OCI-LY7 (cell line): ENCODE measurements at regions not wholly inside any gene's neighbourhood (a gene's known extent, or its start where the extent isn't known, plus 50 kb on each side); places are given as distances from the start of the nearest gene placed in this dataset.

Experiments used
- BruUV-seq: library from RNA; stranded (reverse); fragments of 400-500 nt; replicated peaks from 2 replicates; lab custom pipeline; 2021; lab: Mats Ljungman, UMichigan
- CTCF ChIA-PET: fragments of 300-600 bp; sonication (Branson Sonifier 250); formaldehyde crosslinking; loops from one replicate; lab custom pipeline; 2022; ENCODE audit warnings: antibody characterized with exemption; ENCODE audit not compliant: unreplicated experiment; lab: Charles Lee
- POLR2A ChIA-PET: fragments of 300-600 bp; sonication (Branson Sonifier 250); formaldehyde crosslinking; loops from one replicate; lab custom pipeline; 2022; ENCODE audit warnings: antibody characterized with exemption; lab: Charles Lee
- DNase-seq: peaks from one replicate; pipeline ENCODE4 v3.0.0-alpha.2; 2015; ENCODE audit warnings: low spot score
- H2AFZ ChIP-seq: fragments of 200-600 bp; sonication (generic), shearing (Covaris generic); 2 replicates; pipeline ENCODE4 v1.6.1; 2014; ENCODE audit warnings: mild to moderate bottlenecking, antibody characterized with exemption, low read length, moderate library complexity
- H3K27ac ChIP-seq: fragments of 200-600 bp; sonication (generic); 2 replicates; pipeline ENCODE4 v1.5.1; 2014; ENCODE audit warnings: mixed run types, low read depth, mild to moderate bottlenecking, moderate library complexity, low read length, inconsistent platforms; ENCODE audit not compliant: poor library complexity, severe bottlenecking
- H3K36me3 ChIP-seq: fragments of 200-600 bp; sonication (generic); 2 replicates; pipeline ENCODE4 v1.6.1; 2014; ENCODE audit warnings: mild to moderate bottlenecking, antibody characterized with exemption, low read length, moderate library complexity, mixed read lengths; ENCODE audit not compliant: insufficient read depth
- H3K4me1 ChIP-seq: fragments of 200-600 bp; sonication (generic); 2 replicates; pipeline ENCODE4 v1.5.1; 2014; ENCODE audit warnings: mild to moderate bottlenecking, low read length; ENCODE audit not compliant: insufficient read depth, poor library complexity, severe bottlenecking
- H3K4me2 ChIP-seq: fragments of 200-600 bp; sonication (generic); 2 replicates; pipeline ENCODE4 v1.6.1; 2014; ENCODE audit warnings: mild to moderate bottlenecking, low read length
- H3K4me3 ChIP-seq: fragments of 200-600 bp; sonication (generic); 2 replicates; pipeline ENCODE4 v1.5.1; 2014; ENCODE audit warnings: mild to moderate bottlenecking, low read depth, low read length; ENCODE audit not compliant: poor library complexity, severe bottlenecking
- H3K79me2 ChIP-seq: fragments of 200-600 bp; sonication (generic); 2 replicates; pipeline ENCODE4 v1.6.1; 2016; ENCODE audit warnings: low read depth, mild to moderate bottlenecking, low read length, moderate library complexity, mixed read lengths; ENCODE audit not compliant: insufficient read depth
- H3K9me2 ChIP-seq: fragments of 200-600 bp; sonication (generic); 2 replicates; pipeline ENCODE4 v1.6.1; 2016; ENCODE audit warnings: mild to moderate bottlenecking, low read length, mixed read lengths; ENCODE audit not compliant: insufficient read depth
- H3K9me3 ChIP-seq: fragments of 200-600 bp; sonication (generic); 2 replicates; pipeline ENCODE4 v1.6.1; 2014; ENCODE audit warnings: mild to moderate bottlenecking, mixed run types, low read length, mixed read lengths
- H4K20me1 ChIP-seq: fragments of 200-600 bp; sonication (generic); 2 replicates; pipeline ENCODE4 v1.6.1; 2014; ENCODE audit warnings: mild to moderate bottlenecking, antibody characterized with exemption, low read length, moderate library complexity, mixed read lengths; ENCODE audit not compliant: insufficient read depth
- EZH2phosphoT487 ChIP-seq: fragments of 200-600 bp; sonication (generic); IDR thresholded peaks from 2 replicates; pipeline ENCODE4 v1.6.1; 2018; ENCODE audit warnings: low read depth, borderline replicate concordance, mild to moderate bottlenecking, mixed run types, antibody characterized with exemption, low read length, moderate library complexity, mixed read lengths
- intact Hi-C: fragments of 100-400 bp; cut with micrococcal nuclease; formaldehyde crosslinking; loops from one replicate; pipeline ENCODE4 v1.10.0; 2022; ENCODE audit not compliant: unreplicated experiment
- TF ChIP-seq, protein P1 (sequence below): fragments of 200-600 bp; sonication (generic); conservative IDR thresholded peaks from 2 replicates; pipeline ENCODE4 v1.5.1; 2014; ENCODE audit warnings: mild to moderate bottlenecking, antibody characterized with exemption, low read length, moderate library complexity, mixed read lengths

DNA sequence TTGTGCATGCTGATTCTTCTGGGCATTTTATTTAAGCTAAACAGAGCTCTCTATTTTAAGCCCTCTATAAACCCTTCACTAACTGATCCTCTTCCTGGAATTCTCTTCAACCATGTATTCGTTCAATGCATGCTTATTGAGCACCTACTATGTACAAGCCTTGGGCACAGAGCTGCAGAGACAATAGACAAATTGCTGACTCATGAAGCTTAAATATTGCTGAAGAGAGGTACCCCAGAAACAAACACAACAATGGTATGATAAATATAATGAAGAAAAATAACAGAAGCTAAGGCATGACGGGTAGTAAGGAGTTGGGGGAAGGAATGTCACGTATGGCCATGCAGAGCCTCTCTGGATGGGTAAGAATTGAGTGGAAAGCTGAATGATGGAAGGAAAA lies 222.2 kb downstream of the PPARGC1A start:
- DNase-seq = no peak
- ChIA-PET CTCF (no interaction called here), POLR2A (no interaction called here)
- Histone ChIP-seq H3K9me3 (no peaks in the 10 kb centered on the region), H3K4me1 (no peaks in the 10 kb centered on the region), H3K79me2 (no peaks in the 10 kb centered on the region), H3K27ac (no peak overlapping the region), H3K9me2 (no peaks in the 10 kb centered on the region; the same call in 1 of the 2 replicates), H3K4me3 (no peak overlapping the region), H4K20me1 (no peaks in the 10 kb centered on the region), H3K4me2 (no peak overlapping the region), H2AFZ (no peak overlapping the region), H3K36me3 (no peaks in the 10 kb centered on the region)
- no TSS peak for BruUV-seq
- intact Hi-C loops = no loop called here
- no peak for TF ChIP-seq EZH2phosphoT487
- TF ChIP-seq, protein P1, sequence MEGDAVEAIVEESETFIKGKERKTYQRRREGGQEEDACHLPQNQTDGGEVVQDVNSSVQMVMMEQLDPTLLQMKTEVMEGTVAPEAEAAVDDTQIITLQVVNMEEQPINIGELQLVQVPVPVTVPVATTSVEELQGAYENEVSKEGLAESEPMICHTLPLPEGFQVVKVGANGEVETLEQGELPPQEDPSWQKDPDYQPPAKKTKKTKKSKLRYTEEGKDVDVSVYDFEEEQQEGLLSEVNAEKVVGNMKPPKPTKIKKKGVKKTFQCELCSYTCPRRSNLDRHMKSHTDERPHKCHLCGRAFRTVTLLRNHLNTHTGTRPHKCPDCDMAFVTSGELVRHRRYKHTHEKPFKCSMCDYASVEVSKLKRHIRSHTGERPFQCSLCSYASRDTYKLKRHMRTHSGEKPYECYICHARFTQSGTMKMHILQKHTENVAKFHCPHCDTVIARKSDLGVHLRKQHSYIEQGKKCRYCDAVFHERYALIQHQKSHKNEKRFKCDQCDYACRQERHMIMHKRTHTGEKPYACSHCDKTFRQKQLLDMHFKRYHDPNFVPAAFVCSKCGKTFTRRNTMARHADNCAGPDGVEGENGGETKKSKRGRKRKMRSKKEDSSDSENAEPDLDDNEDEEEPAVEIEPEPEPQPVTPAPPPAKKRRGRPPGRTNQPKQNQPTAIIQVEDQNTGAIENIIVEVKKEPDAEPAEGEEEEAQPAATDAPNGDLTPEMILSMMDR = no peak

DNA sequence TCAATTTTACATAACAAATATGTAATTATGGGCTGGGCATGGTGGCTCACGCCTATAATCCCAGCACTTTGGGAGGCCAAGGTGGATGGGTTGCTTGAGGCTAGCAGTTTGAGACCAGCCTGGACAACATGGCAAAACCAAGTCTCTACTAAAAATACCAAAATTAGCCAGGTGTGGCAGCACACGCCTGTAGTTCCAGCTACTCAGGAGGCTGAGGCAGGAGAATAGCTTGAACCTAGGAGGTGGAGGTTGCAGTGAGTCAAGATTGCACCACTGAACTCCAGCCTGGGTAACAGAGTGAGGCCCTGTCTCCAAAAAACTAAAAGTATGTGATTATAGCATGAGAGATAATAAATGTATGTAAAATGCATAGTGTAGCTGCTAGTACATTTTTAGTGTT lies 229.0 kb downstream of the PPARGC1A start:
- CTCF ChIA-PET = no interaction called here
- no peak for DNase-seq
- Histone ChIP-seq H3K79me2 (no peaks in the 10 kb centered on the region), H3K4me2 (no peak overlapping the region), H3K36me3 (no peaks in the 10 kb centered on the region), H3K9me3 (no peaks in the 10 kb centered on the region), H2AFZ (no peak overlapping the region), H4K20me1 (no peaks in the 10 kb centered on the region), H3K4me1 (no peaks in the 10 kb centered on the region), H3K27ac (no peak overlapping the region), H3K9me2 (no peaks in the 10 kb centered on the region), H3K4me3 (no peak overlapping the region)
- POLR2A ChIA-PET = interaction anchor here (0.5 to 0.8 kb wide), 2 partner anchors 17 to 51 kb away, joined by 3 to 5 read pairs; no protein-coding TSS in a partner anchor
- intact Hi-C loops = no loop called here
- TF ChIP-seq, protein P1 = peak; percentile 53
- no peak for TF ChIP-seq EZH2phosphoT487
- BruUV-seq = no TSS peak

DNA sequence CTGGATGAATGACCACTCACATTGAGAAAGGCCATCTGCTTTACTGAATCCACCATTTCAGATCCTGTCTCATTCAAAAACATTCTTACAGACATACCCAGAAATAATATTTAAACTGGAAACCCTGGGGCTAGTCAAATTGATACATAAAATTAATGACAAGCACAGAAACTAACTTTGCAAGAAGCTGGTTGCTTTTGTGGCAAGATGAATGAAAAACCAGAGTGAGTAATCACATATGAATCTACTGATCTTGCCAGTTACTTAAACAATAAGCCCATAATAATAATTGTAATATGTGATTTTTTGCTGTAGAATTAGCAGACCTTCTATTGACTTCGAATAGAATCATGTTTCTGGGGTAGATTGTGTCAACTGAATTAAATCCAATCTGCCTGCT lies 235.1 kb downstream of the PPARGC1A start:
- no peaks in the 10 kb centered on the region for H3K4me1 ChIP-seq
- H3K9me2 ChIP-seq = no peaks in the 10 kb centered on the region
- H2AFZ ChIP-seq = no peak overlapping the region
- no peaks in the 10 kb centered on the region for H3K36me3 ChIP-seq
- no TSS peak for BruUV-seq
- H3K4me3 ChIP-seq = no peak overlapping the region
- intact Hi-C loops = no loop called here
- no peak overlapping the region for H3K27ac ChIP-seq
- H3K79me2 ChIP-seq = no peaks in the 10 kb centered on the region
- H4K20me1 ChIP-seq = no peaks in the 10 kb centered on the region
- no peaks in the 10 kb centered on the region for H3K9me3 ChIP-seq
- TF ChIP-seq, protein P1 = no peak
- no peak for TF ChIP-seq EZH2phosphoT487
- H3K4me2 ChIP-seq = no peak overlapping the region
- ChIA-PET POLR2A (no interaction called here), CTCF (no interaction called here)
- no peak for DNase-seq
